GM23338 (cell line): ENCODE measurements at regions not wholly inside any gene's neighbourhood (a gene's known extent, or its start where the extent isn't known, plus 50 kb on each side); places are given as distances from the start of the nearest gene placed in this dataset.

Experiments
- EZH2 ChIP-seq: fragments of 200-600 bp; sonication (generic); IDR thresholded peaks from one replicate; pipeline ENCODE4 v1.8.0; 2017; ENCODE audit warnings: antibody characterized with exemption, mild to moderate bottlenecking, low read depth; ENCODE audit not compliant: unreplicated experiment
- TF ChIP-seq, protein P1 (sequence below), 2 experiments: fragments of 200-600 bp in 1 of 2; sonication (generic) in 1 of 2; conservative IDR thresholded peaks; 2 replicates each; pipeline versions ENCODE4 v1.5.1 to v1.6.1; 2016 to 2017; ENCODE audit warnings: antibody characterized with exemption in 2 of 2, low read depth in 2 of 2, mild to moderate bottlenecking in 2 of 2, moderate library complexity in 1 of 2

DNA sequence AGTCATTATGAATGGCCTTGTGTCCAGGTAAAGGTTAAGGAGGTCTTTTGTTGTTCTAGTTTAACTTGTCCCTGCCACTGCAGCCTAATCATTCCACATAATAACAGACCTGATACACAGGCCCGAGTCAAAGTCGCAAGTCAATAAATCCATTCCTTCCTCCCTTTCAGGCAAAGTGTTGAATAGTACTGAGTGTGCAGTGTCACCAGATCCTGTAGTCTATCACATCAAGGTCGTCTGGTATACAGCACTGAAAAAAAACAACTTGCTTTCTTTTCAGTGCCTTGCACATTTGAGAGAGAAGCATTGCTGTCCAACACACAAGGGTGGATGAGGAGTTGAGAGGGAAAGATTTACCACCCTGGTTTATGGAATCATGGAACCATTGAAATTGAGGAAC is 606.2 kb downstream of the BCL11A start:
- TF ChIP-seq EZH2: no peak
- TF ChIP-seq, protein P1, sequence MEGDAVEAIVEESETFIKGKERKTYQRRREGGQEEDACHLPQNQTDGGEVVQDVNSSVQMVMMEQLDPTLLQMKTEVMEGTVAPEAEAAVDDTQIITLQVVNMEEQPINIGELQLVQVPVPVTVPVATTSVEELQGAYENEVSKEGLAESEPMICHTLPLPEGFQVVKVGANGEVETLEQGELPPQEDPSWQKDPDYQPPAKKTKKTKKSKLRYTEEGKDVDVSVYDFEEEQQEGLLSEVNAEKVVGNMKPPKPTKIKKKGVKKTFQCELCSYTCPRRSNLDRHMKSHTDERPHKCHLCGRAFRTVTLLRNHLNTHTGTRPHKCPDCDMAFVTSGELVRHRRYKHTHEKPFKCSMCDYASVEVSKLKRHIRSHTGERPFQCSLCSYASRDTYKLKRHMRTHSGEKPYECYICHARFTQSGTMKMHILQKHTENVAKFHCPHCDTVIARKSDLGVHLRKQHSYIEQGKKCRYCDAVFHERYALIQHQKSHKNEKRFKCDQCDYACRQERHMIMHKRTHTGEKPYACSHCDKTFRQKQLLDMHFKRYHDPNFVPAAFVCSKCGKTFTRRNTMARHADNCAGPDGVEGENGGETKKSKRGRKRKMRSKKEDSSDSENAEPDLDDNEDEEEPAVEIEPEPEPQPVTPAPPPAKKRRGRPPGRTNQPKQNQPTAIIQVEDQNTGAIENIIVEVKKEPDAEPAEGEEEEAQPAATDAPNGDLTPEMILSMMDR (conservative IDR thresholded peaks at IDR 0.05; ENCODE audit: low read depth in 2 of 2): no peak
